GM12878 (cell line): ENCODE measurements at regions not wholly inside any gene's neighbourhood (a gene's known extent, or its start where the extent isn't known, plus 50 kb on each side); places are given as distances from the start of the nearest gene placed in this dataset.

Experiments used
- ATAC-seq: fragments of 200-7000 bp; cut with Tn5 transposase; 3 replicates; pipeline ENCODE4 v1.9.1; 2020; ENCODE audit warnings: mild to moderate bottlenecking, moderate library complexity
- BruUV-seq: library from RNA; stranded (reverse); fragments of 400-500 nt; replicated peaks from 2 replicates; lab custom pipeline; 2021; lab: Mats Ljungman, UMichigan
- CTCF ChIA-PET: fragments of 300-600 bp; sonication (Branson Sonifier 250); formaldehyde crosslinking; extraction: SDS; loops from one replicate; lab custom pipeline; 2021; ENCODE audit warnings: inconsistent platforms; lab: Yijun Ruan, JAX
- POLR2A ChIA-PET: fragments of 350-600 bp; formaldehyde crosslinking; extraction: SDS; loops from one replicate; lab custom pipeline; 2021; ENCODE audit warnings: inconsistent platforms; lab: Charles Lee
- RAD21 ChIA-PET: fragments of 300-600 bp; sonication (Branson Sonifier 250); formaldehyde crosslinking; loops from one replicate; lab custom pipeline; 2023; ENCODE audit warnings: antibody characterized with exemption; ENCODE audit not compliant: unreplicated experiment; lab: Charles Lee
- SMC1A ChIA-PET: fragments of 300-600 bp; sonication (Branson Sonifier 250); formaldehyde crosslinking; loops from one replicate; lab custom pipeline; 2023; ENCODE audit not compliant: unreplicated experiment, uncharacterized antibody; lab: Charles Lee
- DNase-seq: peaks from one replicate; pipeline ENCODE4 v3.0.0-alpha.2; 2011; ENCODE audit warnings: low read depth, low spot score
- FAIRE-seq: peaks from 3 replicates; lab custom pipeline; 2011; peaks lifted over from hg19 to GRCh38; lab: Jason Lieb, UNC
- H2AFZ ChIP-seq: 2 replicates; pipeline ENCODE4 v1.6.0; 2011; ENCODE audit warnings: low read depth, low read length, control low read depth; ENCODE audit not compliant: control insufficient read depth
- H3K27ac ChIP-seq: 2 replicates; pipeline ENCODE4 v1.5.1; 2011; ENCODE audit warnings: control low read depth; ENCODE audit not compliant: control insufficient read depth, insufficient read depth
- H3K27me3 ChIP-seq, 2 experiments: replicated peaks in 1 of 2; 2 replicates each; pipeline versions ENCODE4 v1.6.0 to v1.6.1; 2011; ENCODE audit warnings: low read length in 1 of 2; ENCODE audit not compliant: control insufficient read depth in 2 of 2, insufficient read depth in 2 of 2
- H3K36me3 ChIP-seq, 2 experiments: 2 replicates each; pipeline ENCODE4 v1.5.1; 2011; ENCODE audit warnings: low read length in 1 of 2; ENCODE audit not compliant: control insufficient read depth in 2 of 2, insufficient read depth in 2 of 2
- H3K4me1 ChIP-seq: 2 replicates; pipeline ENCODE4 v1.6.1; 2011; ENCODE audit warnings: mild to moderate bottlenecking, low read length, moderate library complexity, mixed read lengths; ENCODE audit not compliant: control insufficient read depth, insufficient read depth
- H3K4me2 ChIP-seq: 2 replicates; pipeline ENCODE4 v1.6.0; 2011; ENCODE audit warnings: control low read depth; ENCODE audit not compliant: control insufficient read depth, insufficient read depth
- H3K4me3 ChIP-seq: fragments of 200-600 bp; sonication (generic); 2 replicates; pipeline ENCODE4 v1.5.1; 2016
- H3K79me2 ChIP-seq: 2 replicates; pipeline ENCODE4 v1.6.0; 2011; ENCODE audit warnings: low read length; ENCODE audit not compliant: control insufficient read depth, insufficient read depth
- H3K9ac ChIP-seq: 2 replicates; pipeline ENCODE4 v1.8.0; 2011; ENCODE audit warnings: low read length, control low read depth, mixed read lengths; ENCODE audit not compliant: control insufficient read depth, insufficient read depth
- H3K9me3 ChIP-seq: replicated peaks from 3 replicates; pipeline ENCODE4 v1.5.1; 2011; ENCODE audit warnings: mild to moderate bottlenecking, low read length; ENCODE audit not compliant: control insufficient read depth, insufficient read depth
- H4K20me1 ChIP-seq: 2 replicates; pipeline ENCODE4 v1.6.0; 2011; ENCODE audit not compliant: control insufficient read depth, insufficient read depth
- GATAD2B ChIP-seq: fragments of 450-650 bp; conservative IDR thresholded peaks from 2 replicates; pipeline ENCODE4 v1.6.1; 2017; ENCODE audit warnings: low read depth, mild to moderate bottlenecking, moderate library complexity
- IRF4 ChIP-seq: IDR thresholded peaks from 2 replicates; pipeline ENCODE4 v1.6.1; 2011; ENCODE audit warnings: low read depth, low read length
- MEF2B ChIP-seq: fragments of 450-650 bp; IDR thresholded peaks from 2 replicates; pipeline ENCODE4 v1.6.1; 2018; ENCODE audit warnings: mild to moderate bottlenecking, moderate library complexity; ENCODE audit not compliant: partially characterized antibody, poor library complexity, severe bottlenecking
- MLLT1 ChIP-seq: fragments of 450-650 bp; IDR thresholded peaks from 2 replicates; pipeline ENCODE4 v1.6.1; 2016; ENCODE audit warnings: mild to moderate bottlenecking
- MXI1 ChIP-seq: fragments of 150-350 bp; IDR thresholded peaks from 2 replicates; pipeline ENCODE4 v1.6.1; 2011; ENCODE audit warnings: low read depth, mild to moderate bottlenecking, inconsistent platforms, low read length, improper control_type of control experiment
- NFYB ChIP-seq: IDR thresholded peaks from 2 replicates; pipeline ENCODE4 v1.6.1; 2011; ENCODE audit warnings: low read depth, mild to moderate bottlenecking, low read length, improper control_type of control experiment, moderate library complexity; ENCODE audit not compliant: insufficient read depth
- RFX5 ChIP-seq: IDR thresholded peaks from 2 replicates; pipeline ENCODE4 v1.6.1; 2011; ENCODE audit warnings: low read depth, low read length, improper control_type of control experiment
- SMAD5 ChIP-seq: IDR thresholded peaks from 2 replicates; pipeline ENCODE4 v1.6.1; 2016; ENCODE audit warnings: antibody characterized with exemption, low read depth
- ZSCAN29 ChIP-seq: fragments of 450-650 bp; IDR thresholded peaks from 2 replicates; pipeline ENCODE4 v1.6.1; 2017; ENCODE audit warnings: mild to moderate bottlenecking, moderate library complexity
- WGBS: methylation state at CpG from one replicate; pipeline ENCODE4 v1.1.6; 2016; ENCODE audit warnings: low lambda C conversion rate; ENCODE audit not compliant: insufficient replicate concordance, insufficient coverage; ENCODE audit errors: missing lambda C conversion rate; 5-methylcytosine and 5-hydroxymethylcytosine counted together
- in situ Hi-C: fragments of 300-500 bp; cut with MboI; formaldehyde crosslinking; loops from 9 replicates; pipeline ENCODE4 v1.14.3; 2018; ENCODE audit warnings: mixed read lengths
- intact Hi-C: fragments of 100-400 bp; cut with micrococcal nuclease; formaldehyde crosslinking; loops from one replicate; pipeline ENCODE4 v1.14.2; 2022; ENCODE audit not compliant: unreplicated experiment
- TF ChIP-seq, protein P1 (sequence below): IDR thresholded peaks from 2 replicates; pipeline ENCODE4 v1.6.1; 2012; ENCODE audit warnings: low read depth, low read length, improper control_type of control experiment

DNA sequence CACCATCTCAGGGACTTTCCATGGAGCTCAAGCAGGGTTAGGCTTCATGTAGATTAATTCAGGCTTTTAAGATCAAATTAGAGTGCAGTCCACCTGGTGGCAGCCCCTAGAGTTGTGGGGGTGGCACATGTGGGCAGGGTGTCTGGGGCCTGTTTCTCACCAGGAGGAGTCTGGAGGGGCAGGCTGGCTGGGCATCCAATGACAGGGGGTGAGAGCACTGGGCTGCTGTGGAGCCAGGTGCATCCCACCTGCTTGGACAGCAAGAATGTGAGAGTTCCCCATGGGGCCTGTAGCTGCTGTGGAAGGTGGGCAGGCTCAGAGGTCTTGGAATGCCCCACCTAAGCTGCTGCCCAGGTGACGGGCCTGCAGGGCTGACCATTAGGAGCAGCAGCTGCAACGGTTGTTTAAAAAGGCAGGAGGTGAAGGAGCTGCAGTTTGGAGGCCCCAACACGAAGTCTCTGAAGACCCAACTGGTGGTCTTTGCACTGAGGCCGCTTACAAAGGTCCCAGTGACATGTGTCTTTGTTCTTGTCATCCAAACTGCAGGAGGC, 686.3 kb upstream of the HS6ST1 start (continued):
- TF ChIP-seq MXI1 = no peak
- no peak for TF ChIP-seq IRF4
- TF ChIP-seq GATAD2B = no peak
- TF ChIP-seq MEF2B = no peak
- no peak for TF ChIP-seq SMAD5
- TF ChIP-seq, protein P1, sequence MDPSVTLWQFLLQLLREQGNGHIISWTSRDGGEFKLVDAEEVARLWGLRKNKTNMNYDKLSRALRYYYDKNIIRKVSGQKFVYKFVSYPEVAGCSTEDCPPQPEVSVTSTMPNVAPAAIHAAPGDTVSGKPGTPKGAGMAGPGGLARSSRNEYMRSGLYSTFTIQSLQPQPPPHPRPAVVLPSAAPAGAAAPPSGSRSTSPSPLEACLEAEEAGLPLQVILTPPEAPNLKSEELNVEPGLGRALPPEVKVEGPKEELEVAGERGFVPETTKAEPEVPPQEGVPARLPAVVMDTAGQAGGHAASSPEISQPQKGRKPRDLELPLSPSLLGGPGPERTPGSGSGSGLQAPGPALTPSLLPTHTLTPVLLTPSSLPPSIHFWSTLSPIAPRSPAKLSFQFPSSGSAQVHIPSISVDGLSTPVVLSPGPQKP = no peak
- no peak for TF ChIP-seq ZSCAN29

- no peak for FAIRE-seq
- RAD21 ChIA-PET = interaction anchor here (0.7 kb wide), 1 partner anchor 24 kb away, joined by 3 read pairs; no protein-coding TSS in a partner anchor
- WGBS = 42% methylated on average over 16 of the region's 19 CpGs
Observed at GRCh38 chr2:129006135-129006886, 687.6 kb upstream of the HS6ST1 start.

More at GRCh38 chr2:129006135-129006886, 687.6 kb upstream of the HS6ST1 start:
- CTCF ChIA-PET = no interaction called here
- intact Hi-C loops = no loop called here
- SMC1A ChIA-PET = no interaction called here
- Histone ChIP-seq H3K4me3 (no peak overlapping the region), H3K4me1 (no peaks in the 10 kb centered on the region), H3K9me3 (no peaks in the 10 kb centered on the region), H3K79me2 (no peaks in the 10 kb centered on the region), H3K27me3 (no peaks in the 10 kb centered on the region), H3K27ac (no peak overlapping the region), H3K9ac (no peak overlapping the region), H2AFZ (no peak overlapping the region)
- no peak for ATAC-seq
- no TSS peak for BruUV-seq
- TF ChIP-seq MLLT1 (no peak), NFYB (peak; percentile 27; the same call in 1 of the 2 replicates), RFX5 (no peak)
- TF ChIP-seq, all 136 proteins: peak for 1
- H3K36me3 ChIP-seq = no peaks in the 10 kb centered on the region
- H3K4me2 ChIP-seq = no peak overlapping the region
- no peak for DNase-seq
- H4K20me1 ChIP-seq = no peaks in the 10 kb centered on the region
- in situ Hi-C loops = no loop called here
- POLR2A ChIA-PET = no interaction called here
